Esophagus muscularis mucosa (tissue), 3 donors: ENCODE measurements at regions not wholly inside any gene's neighbourhood (a gene's known extent, or its start where the extent isn't known, plus 50 kb on each side); places are given as distances from the start of the nearest gene placed in this dataset.

Source experiments
- POLR2A ChIP-seq: fragments of 450-650 bp; IDR thresholded peaks from one replicate; pipeline ENCODE4 v1.6.1; 2017; ENCODE audit warnings: antibody characterized with exemption, moderate library complexity, mild to moderate bottlenecking, low read depth
- TF ChIP-seq, protein P1 (sequence below), 3 experiments: fragments of 200-600 bp in 2 of 3; fragments of 450-650 bp in 1 of 3; sonication (generic) in 2 of 3; IDR thresholded peaks; one replicate each; pipeline ENCODE4 v1.5.1; 2017 to 2019; ENCODE audit warnings: antibody characterized with exemption in 3 of 3, mild to moderate bottlenecking in 2 of 3, moderate library complexity in 1 of 3

DNA sequence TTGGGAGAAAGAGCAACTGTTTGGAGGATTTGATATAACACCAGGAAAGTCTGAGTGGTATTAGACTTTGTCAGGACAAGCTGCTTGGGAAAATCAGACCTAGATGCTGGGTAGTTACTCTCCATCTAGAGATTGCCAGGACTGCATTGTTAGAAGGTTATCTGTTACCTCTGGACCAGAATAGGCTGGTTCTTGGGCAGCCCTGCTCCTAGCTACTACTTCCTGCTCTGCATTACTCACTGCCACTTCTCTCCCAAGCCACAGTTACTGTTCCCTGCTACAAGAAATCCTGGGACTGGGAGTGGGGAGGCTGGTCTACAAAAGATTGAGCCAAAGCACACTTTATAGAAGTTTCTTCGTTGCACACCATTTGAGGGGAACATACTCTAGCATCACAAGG, 95.5 kb upstream of the KCNN2 start:
- TF ChIP-seq, protein P1, sequence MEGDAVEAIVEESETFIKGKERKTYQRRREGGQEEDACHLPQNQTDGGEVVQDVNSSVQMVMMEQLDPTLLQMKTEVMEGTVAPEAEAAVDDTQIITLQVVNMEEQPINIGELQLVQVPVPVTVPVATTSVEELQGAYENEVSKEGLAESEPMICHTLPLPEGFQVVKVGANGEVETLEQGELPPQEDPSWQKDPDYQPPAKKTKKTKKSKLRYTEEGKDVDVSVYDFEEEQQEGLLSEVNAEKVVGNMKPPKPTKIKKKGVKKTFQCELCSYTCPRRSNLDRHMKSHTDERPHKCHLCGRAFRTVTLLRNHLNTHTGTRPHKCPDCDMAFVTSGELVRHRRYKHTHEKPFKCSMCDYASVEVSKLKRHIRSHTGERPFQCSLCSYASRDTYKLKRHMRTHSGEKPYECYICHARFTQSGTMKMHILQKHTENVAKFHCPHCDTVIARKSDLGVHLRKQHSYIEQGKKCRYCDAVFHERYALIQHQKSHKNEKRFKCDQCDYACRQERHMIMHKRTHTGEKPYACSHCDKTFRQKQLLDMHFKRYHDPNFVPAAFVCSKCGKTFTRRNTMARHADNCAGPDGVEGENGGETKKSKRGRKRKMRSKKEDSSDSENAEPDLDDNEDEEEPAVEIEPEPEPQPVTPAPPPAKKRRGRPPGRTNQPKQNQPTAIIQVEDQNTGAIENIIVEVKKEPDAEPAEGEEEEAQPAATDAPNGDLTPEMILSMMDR (IDR thresholded peaks at IDR 0.05), result no peak
- TF ChIP-seq POLR2A, result no peak
